NCI-H774 (cell line): ENCODE measurements at regions not wholly inside any gene's neighbourhood (a gene's known extent, or its start where the extent isn't known, plus 50 kb on each side); places are given as distances from the start of the nearest gene placed in this dataset.
"Not testable (repeated sequence)": the region's sequence is repeated elsewhere in the genome, so short reads cannot be mapped to it uniquely, and the experiment has no call there.

Source experiments
- DNase-seq: peaks from one replicate; lab custom pipeline; 2025; lab: John Stamatoyannopoulos, UW

DNA sequence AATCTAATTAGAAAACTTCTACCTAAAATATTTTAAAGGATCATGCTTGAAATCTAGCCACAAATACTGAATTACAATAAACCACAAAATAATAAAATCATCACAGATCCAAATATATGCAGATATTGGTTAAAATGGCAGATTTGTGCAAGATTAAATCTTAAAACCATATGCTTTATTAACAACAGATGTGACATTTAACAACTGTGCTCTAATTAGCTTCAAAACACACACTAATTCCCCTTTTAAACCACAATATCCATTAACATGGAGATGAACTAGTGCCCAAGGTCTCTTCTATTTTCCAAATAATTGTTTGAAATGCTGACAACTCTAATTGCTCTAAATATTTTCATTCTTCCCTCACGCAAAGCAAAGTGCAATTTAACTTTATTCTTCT lies 1530.3 kb downstream of the SI start:
- no peak for DNase-seq

DNA sequence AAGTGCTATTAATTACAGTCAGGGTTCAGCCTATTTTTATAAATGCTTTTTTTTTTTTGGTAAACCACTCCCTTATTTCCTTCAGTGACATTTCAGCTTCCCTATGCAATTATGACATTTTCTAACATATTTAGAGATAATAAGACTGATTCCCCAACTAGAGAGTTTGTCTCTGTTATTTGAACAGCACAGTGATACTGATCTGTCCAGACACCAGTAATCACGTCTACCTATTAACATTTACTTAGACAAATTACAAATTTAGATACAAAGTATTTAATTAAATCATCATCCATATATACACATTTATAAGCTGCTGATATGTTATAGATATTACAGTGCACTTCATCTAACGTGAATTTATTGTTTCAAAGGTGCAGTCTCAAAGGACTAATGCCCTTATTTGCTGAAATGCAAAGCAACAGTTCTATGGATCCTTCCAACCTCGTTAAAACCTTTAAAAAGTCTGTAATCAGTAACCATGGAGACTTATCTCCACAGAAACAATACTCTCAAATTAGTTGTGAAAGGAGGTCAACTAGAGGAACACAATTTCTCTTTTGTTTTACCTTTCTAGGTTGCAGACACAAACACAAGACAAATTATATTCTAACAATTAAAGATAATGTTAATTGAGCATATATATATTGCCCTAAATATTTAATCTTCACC lies 1531.1 kb downstream of the SI start:
- DNase-seq = no peak

DNA sequence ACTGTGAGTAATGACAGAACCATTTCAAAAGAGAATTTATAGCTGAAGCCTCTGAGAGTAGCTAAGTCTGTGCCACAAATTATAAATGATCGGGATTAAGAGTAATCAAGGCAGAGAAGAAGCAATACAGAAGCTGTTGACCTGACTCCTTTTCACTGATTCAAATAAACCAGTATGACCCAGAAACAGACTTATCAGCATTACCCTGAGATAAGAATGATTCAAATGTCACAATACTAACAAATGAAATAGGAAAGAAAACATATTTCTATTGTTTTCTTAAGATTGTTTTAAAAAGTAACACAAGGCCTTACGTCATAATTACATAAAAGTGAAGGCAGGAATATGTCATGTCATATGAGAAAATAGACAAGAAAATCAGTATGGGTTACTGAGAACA lies 1534.6 kb downstream of the SI start:
- no peak for DNase-seq

DNA sequence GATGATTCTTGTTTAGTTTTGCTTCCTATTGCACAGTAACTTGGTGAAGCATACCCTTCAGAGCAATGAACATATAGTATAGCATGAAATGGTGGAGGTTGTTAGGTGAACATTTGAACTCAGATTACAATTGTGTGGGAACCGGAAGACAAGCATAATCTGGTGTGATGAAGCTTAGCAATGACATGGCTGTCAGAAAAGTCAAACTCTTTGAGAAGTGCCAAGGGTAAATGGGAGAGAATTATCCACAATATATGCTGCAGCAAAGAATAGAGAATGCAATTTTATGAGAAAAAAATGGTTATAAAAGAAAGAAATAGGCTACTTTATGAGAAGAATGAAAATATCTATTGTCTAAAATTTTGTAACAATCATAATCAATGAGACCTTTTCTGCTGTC lies 1536.7 kb downstream of the SI start:
- no peak for DNase-seq

DNA sequence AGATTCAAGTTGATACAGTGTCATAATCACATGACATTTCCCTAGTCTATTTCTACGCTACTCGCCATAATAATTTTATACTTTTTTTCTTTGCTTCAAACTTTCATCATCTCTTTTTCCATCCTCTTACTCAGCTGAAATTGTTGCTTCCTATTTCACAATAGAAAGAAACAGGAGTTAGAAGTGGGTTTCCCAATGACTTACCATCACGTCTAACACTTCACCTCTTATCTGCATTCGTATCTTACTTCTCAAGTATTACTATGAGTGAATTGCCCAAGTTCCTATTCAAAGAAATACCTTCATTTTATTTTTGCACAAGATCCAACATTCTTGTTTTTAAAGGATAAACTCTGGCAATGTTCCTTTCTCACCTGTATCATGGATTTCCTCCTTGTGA lies 1539.9 kb downstream of the SI start:
- DNase-seq = no peak

DNA sequence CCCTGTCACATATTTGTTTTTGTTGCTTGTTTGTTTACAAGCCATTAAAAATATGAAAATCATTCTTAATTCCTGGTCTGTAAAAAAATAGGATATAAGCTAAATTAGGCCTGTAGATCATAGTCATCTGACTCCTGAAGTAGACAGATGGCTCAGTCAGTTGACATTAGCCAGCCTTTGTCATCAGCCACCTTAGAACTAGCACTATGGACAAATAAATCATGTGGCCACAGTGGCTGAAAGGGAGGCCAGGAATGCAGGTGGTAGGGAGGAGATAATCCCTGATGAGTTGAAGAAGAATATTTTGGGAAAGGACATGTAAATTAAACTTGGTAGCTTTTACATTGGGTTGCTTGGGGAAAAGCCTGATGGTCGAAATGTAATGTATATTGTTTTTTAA lies 1544.9 kb downstream of the SI start:
- DNase-seq = no peak

DNA sequence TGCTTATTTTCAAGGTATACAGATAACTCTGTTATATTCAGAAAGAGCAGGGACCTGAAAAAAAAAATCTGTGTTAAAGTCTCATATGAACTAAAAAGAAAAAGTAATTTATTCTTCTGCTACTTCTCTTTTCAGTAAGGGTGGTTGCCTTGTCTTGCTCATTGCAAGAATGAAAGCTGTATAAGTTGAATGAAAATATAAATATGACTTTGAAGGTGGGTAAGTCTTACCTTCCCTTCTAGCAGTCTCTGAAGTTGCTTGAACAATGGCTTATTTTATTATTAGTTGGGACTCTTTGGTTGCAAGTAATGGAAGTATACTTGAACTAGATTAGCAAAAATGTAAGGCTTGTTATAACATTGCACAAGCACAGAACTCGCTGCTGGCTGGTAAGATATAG lies 1554.9 kb downstream of the SI start:
- DNase-seq = no peak

DNA sequence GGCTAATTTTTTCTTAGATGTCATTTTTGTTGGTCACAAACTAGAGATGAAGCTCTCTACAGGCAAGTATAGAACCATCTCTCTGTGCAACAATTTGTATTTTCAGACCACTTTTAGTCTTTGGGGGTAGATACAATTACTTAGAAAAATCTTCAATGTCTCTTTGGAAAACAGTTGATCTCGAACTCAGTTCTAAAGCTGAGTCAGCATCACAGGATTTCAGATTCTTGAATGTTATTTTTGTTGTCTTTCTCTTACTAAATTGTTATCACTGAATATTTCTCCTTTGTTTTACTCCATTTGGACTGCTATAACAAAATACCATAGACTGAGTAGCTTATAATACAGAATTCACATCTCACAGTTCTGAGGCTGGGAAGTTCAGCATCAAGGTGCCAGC lies 1557.0 kb downstream of the SI start:
- no peak for DNase-seq

DNA sequence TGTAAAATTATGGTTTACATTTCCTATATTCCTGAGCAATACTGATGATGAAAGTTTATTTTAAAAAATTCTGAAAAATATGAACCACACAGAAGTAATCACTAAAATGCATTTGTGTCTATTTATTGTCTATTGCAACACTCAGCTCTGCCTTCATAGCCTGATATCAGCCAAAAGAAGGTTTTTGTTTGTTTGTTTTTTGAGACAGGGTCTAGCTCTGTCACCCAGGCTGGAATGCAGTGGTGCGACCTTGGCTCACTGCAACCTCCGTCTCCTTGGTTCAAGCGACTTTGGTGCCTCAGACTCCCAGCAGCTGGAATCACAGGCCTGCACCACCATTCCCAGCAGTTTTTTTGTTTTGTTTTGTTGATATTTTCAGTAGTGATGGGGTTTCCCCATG lies 1560.2 kb downstream of the SI start:
- DNase-seq = no peak

DNA sequence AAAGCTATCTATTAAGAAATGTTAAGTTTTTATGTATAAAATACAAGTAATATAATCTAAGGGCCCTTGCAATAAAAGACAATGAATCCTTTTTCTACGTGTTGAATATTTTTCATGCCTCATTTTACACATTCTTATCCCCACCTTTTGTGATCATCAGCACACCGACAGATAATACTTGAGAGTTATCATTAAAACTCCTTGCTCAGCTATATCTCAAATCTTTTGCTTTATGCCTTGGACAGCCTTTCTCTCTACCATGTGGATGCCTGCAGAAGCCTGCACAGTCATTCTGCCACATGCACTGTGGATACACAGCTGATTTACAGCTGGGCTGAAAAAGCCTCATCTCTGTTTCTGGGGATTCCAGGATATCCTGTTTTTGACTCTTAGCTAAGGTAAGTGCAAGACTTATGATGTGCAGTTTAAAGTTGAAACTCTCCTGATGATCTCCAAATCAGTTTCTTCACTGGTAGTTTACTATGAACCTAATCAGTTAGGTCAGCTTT lies 1565.1 kb downstream of the SI start:
- no peak for DNase-seq

DNA sequence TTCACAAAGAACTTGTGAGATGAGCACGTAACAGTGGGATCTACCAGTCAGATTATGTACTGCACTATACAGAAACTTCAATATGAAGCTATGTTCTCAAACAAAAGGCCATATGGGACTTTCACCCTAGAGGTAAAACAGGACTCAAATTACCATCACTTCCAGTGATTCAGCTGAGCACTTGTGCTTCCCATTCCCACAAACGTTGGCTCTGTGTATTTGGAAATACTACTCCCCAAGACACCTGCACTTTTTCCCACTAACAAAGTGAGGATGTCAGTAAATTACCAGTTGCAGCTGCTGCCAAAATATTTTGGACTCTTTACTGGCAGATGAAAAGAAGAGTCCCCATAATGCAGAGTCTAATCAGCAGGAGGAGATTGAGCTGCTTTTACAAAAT lies 1570.1 kb downstream of the SI start:
- DNase-seq = no peak

DNA sequence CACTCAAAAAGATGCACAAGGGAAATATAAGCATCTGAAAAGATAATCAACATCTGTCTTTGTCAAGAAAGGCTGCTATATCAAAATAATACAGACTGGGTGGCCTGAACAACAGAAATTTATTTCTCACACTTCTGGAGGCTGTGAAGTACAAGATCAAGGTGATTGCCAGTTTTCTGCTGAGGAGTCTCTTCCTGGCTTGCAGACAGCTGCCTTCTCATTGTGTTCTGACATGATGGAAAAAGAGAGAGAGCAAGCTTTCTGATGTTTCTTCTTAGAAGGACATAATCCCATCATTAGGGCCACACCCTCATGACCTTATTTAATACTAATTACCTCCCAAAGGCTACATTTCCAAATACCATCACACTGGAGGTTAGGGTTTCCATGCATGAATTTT lies 1573.3 kb downstream of the SI start:
- no peak for DNase-seq

DNA sequence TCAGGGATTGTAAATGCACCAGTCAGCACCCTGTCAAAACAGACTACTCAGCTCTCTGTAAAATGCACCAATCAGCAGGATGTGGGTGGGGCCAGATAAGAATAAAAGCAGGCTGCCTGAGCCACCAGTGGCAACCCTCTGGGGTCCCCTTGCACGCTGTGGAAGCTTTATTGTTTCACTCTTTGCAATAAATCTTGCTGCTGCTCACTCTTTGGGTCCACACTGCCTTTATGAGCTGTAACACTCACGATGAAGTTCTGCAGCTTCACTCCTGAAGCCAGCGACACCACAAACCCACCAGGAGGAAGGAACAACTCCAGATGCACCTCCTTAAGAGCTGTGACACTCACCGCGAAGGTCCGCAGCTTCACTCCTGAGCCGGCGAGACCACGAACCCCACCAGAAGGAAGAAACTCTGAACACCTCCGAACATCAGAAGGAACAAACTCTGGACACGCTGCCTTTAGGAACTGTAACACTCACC lies 1578.5 kb downstream of the SI start:
- not testable (repeated sequence) for DNase-seq

DNA sequence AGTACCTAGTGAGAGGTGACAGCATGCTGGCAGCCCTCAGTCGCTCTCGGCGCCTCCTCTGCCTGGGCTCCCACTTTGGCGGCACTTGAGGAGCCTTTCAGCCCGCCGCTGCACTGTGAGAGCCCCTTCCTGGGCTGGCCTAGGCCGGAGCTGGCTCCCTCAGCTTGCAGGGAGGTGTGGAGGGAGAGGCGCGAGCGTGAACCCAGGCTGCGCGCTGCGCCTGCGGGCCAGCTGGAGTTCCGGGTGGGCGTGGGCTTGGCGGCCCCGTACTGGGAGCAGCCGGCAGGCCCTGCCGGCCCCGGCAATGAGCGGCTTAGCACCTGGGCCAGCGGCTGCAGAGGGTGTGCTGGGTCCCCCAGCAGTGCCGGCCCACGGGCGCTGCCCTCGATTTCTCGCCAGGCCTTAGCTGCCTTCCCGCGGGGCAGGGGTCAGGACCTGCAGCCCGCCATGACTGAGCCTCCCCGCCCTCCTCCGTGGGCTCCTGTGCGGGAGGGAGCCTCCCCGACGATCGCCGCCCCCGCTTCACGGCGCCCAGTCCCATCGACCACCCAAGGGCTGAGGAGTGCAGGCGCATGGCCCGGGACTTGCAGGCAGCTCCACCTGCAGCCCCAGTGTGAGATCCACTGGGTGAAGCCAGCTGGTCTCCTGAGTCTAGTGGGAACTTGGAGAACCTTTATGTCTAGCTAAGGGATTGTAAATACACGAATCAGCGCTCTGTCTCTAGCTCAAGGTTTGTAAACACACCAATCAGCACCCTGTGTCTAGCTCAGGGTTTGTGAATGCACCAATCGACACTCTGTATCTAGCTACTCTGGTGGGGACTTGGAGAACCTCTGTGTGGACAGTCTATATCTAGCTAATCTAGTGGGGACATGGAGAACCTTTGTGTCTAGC lies 1579.2 kb downstream of the SI start:
- DNase-seq = not testable (repeated sequence)

DNA sequence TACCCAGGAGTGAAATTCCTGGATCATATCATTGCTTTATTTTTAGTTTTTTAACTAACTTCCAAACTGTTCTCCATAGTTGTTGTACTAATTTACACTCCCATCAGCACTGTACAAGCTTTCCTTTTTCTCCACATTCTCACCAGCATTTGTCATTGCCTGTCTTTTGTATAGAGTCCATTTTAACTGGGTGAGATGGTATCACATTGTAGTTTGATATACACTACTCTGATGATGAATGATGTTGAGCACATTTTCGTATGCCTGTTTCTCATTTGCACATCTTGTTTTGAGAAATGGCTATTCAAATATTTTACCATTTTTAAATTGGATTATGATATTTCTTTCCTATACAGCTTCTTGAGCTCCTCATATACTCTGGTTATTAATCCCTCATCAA lies 1586.6 kb downstream of the SI start:
- DNase-seq = no peak

DNA sequence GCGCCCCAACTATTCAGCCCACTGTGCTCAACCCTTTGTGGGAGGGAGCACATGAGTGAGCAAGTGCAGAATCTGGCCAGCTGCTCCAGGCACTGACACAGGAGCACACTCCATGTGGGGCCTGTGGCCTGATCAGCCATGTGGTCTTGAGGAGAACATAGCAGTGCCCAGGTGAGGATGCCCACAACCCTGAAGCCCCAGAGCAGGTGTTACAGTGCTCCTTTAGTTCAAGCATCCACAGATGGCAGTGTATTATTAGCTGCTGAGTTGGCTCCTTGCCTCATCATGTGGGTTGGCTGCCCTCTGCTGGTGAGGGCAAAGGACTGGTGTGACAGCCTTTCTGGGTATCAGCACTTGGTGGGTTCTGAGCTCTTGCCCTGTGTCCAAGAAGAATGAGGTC lies 1588.2 kb downstream of the SI start:
- DNase-seq = no peak

DNA sequence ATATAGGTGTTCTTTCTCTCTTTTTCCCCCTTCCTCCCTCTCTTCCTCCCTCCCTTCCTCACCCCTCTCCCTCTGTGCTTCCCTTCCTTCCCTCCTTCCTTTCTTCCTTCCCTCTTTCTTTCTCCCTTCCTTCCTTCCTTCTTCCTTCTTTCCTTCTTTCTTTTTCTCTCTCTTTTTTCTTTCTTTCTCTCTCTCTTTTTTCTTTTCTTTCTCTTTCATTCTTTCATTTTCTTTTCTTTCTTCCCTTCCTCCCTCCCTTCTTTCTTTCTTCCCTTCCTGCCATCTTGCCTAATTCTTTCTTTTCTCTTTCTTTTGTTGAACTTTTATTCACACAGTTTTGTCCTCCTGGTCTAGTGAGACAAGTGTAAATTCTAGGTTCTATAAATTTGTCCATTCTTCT lies 1595.6 kb downstream of the SI start:
- no peak for DNase-seq

DNA sequence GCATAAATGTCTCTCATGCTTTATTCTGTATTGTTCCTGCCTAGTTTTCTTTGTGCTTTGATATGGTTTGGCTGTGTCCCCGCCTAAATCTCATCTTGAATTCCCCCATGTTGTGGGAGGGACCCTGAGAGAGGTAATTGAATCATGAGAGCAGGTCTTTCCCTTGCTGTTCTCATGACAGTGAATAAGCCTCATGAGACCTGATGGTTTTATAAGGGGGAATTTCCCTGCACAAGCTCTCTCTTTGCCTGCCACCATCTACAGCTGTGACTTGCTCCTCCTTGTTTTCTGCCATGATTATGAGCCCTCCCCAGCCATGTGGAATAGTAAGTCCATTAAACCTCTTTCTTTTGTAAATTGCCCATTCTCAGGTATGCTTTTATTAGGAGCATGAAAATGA lies 1596.6 kb downstream of the SI start:
- DNase-seq = no peak

DNA sequence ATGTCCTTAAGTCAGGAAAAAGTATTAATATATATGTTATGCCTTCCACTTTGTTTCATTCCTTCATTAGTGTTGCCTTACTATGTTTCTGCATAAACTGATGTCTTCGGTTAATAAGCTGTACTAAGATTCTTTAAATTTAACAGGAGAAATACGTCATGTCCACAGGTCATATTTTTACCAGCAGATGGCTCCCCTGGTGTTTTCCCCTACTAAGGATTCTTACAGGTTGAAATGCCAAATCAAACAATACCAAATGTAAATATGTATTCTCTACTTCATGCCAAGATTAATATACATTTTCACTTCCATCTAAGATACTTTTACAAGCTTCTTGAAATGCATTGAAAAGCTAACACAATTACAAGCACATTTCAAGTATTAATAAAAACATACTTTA lies 1602.1 kb downstream of the SI start:
- DNase-seq = peak; percentile 6

DNA sequence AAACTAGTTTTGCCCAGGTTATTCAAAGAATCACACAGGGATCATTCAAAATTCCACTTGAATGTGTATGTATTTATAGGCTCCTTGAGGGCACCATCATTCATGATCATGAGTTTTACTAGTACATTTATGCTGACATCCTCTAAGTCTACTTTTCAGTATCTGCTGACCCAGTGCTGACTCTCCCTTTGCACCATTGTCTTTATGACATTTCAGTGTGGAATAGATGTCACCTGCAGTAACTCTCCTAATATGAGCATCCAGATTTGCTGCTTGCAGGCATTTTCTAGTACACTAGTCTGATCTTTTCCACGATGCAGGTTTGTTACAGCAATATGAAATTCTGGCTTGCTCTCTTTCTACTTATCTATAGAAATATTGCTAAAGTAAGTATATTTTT lies 1603.5 kb downstream of the SI start:
- no peak for DNase-seq

DNA sequence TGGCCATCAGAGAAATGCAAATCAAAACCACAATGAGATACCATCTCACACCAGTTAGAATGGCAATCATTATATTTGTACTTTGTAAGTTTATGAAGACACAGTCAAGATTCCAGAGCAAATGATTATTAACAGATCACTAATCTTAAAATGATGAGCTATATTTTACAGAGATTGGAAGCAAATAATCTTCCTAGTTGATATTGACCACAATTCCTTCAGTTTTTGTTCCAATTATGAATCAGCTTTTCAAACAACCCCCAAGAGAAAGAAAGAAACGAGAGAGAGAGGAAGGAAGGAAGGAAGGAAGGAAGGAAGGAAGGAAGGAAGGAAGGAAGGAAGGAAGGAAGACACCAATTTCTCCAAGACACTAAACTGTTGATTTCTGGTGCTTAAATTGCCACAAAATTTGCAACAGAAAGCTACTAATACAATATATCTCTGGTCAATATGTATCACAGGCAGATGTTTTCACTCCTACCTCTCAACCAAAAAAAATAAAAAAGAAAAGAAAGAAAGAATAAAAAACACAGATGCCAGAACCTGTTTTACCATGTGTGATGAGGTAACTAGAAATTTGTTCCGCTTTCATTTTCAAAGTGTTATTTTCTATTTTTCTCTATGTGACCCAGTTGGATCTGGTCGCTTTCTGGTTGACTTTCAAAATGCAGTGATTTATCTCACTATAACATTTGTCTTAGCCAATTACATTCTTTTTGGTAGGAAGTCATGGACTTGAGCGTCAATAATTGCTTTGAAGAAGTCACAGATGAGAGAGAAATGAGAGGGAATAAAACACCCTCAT lies 1609.6 kb downstream of the SI start:
- no peak for DNase-seq

DNA sequence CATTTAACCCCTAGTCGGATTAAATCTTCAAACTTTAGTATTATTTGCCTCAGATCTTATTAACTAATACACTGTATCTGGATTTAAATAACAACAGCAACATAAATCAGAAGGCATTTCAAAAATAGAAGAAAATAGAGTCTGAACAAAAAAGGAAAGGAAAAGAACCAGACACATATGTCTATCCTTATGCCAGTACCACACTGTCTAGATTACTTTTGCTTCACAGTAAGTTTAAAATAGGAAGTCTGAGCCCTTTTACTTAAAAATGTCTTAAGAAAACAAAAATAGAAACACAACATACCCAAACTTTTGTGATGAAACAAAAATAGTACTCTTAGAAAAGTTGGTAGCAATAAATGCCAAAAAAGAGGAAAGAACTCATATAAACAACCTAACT lies 1615.8 kb downstream of the SI start:
- no peak for DNase-seq

DNA sequence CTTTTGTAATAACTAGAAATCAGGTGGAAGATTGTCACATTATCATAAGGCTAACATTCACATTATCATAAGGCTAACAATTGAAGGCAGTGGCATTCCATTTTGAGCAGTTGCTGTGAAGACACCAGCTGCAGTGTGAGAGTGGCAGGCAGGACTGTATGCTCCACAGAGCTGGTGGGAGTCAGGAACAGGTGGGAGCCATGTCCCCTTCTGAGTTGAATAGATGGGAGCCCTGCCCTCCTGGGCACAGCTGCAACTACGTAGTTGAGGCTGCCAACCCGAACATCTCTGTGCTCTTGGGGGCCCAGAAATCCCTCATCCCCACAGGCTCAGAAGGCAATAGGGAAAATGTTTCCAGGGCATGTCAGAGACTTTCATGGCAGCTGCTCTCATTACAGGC lies 1627.6 kb downstream of the SI start:
- DNase-seq = no peak
